AML-193 (cell line): ENCODE measurements at regions not wholly inside any gene's neighbourhood (a gene's known extent, or its start where the extent isn't known, plus 50 kb on each side); places are given as distances from the start of the nearest gene placed in this dataset.

Experiments
- DNase-seq, 2 experiments: peaks; one replicate each; lab custom pipeline; 2025; lab: John Stamatoyannopoulos, UW

DNA sequence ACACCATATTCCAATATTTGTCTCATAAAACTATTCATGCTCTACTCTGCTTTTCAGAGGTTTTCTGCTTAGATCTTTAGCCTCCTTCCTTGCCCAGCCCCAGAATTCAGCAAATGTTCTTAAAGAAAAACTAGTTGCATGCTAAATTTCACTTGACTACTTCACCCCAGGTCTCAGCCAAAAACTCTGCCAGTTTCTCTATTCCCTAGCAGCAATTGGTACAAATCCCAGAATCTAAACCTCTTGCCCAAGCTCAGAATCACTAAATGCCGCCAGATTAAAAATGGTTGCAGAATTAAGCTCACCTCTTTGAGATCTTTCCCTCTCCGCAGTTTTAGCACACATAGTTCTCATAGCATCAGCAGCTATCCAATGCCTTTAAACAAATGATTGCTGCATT, 331.2 kb upstream of the SMARCA2 start:
- DNase-seq, result no peak

DNA sequence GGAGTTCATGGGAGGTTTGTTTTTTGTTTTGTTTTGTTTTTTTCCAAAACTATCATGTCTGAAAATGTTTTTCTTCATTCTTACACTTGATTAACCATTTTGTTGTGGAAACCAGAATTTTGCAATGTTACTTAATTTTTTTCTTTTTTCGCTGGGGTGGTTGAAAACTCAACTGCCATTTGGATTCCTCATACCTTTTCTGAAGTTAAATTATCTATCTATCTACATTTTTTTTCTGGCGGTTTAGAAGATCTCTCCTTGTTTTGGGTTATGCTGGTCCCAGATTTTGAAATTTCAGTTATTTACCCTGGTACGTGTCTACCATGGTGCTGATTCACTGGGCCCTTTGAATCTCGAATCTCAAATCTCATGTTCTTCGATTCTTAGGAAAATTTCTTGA, 316.2 kb upstream of the SMARCA2 start:
- DNase-seq, result no peak

GRCh38 chr9:1701113-1701512, 314.0 kb upstream of the SMARCA2 start:
- DNase-seq, result no peak

GRCh38 chr9:1702701-1703100, 312.4 kb upstream of the SMARCA2 start:
- no peak for DNase-seq

GRCh38 chr9:1707291-1707690, 307.9 kb upstream of the SMARCA2 start:
- DNase-seq, result no peak

GRCh38 chr9:1708219-1708618, 306.9 kb upstream of the SMARCA2 start:
- DNase-seq, result no peak

GRCh38 chr9:1709347-1709746, 305.8 kb upstream of the SMARCA2 start:
- peak in 1 of 2 experiments; percentile 3 for DNase-seq

DNA sequence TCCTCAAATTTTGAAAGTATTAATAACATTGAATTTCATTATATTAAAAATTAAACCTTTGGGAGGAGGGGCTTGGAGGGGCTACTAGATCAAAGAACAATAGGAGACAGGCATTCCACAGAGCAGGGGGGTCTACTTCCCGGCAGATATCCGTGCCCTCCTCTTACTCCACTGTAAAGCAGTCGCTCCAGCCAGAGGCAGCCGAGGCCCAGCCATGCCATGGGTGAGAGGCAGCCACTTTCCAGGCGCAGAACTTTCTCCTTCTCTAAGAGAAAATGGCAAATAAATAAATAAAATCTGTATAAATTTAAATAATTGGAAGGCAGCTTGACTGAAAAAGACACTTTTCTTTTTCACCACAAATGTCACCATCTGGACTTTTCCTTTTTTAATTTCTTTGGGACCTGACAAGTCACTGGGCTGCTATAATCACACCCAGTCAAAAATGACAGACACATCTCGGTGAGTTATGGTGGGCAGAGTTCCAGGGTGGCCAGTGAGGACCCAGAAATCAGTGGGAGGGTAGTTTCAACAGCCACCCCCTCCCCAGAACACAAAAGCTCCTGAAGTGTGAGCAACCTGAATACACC, 302.2 kb upstream of the SMARCA2 start:
- DNase-seq, result no peak

- no peak for DNase-seq
Measured at GRCh38 chr9:1713841-1714240, 301.3 kb upstream of the SMARCA2 start.

DNA sequence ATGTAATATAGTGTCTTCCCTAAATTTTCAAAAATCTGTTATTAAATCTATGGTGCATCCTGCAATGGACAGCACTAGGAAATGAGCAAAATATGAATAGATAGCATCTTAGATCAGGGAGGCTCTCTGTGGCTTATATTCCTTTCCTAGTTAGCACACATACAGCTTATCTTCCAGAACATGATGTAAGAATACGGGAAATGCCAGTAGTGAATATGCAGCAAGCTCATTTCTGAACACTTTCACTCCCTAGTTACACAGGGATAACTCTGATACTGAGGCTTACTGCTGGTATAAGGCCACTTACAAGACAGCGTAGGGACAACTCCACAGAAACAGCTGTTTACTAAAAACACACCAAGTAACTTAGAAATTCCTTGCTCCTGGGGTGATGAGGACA, 297.3 kb upstream of the SMARCA2 start:
- DNase-seq, result no peak

DNA sequence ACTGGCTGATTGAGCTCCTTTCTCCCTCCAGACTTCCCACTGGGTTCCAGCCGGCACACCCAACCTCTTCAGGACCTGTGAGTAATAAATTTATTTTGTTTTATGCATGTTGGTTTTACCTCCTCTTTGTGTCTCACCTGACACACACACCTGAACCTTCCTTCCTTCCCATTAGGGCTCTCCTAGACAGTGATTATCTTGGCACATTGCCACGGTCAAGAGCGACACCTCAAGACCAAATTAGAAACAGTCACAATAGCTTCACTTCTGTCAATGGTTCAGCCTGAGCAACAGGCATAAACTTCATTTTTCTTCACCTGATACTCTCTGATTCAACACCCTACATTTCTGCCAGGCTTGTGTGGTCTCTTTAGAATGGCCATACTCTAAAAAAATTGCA, 296.3 kb upstream of the SMARCA2 start:
- no peak for DNase-seq

DNA sequence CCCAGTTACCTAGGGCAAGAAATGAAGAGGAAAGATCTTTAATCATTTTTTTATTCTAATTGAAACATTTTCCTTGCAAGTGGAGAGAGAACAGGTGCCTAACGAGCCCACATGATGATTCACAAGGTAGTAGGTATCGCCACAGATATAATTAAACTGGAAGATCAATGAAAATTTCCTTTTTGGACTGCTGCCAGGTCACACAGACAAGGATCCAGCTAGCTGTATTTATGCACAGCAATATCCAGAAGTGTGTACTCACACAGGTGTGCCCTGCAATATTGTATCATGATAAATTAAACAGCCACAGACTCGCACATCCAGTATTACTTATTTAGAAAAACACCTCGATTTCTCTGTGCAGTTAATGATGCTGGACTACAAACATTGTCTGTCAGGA, 294.0 kb upstream of the SMARCA2 start:
- no peak for DNase-seq

DNA sequence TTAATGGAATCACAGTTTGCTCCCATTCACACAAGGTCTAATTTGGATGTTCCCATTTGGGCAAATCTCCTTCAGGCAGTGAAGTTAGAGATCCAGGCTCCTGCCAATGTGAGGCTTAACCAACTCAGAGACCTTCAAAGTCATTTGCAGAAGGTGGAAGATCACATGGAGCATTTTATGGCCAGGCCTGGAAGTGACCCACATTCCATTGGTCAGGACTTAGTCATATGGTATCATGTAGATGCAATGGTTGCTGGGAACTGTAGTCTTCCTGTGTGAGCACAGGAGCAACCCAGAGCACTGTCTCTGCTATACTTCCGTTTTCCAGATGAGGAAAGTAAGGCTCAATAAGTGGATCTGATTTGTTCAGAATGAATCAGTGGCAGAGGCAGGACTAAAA, 292.7 kb upstream of the SMARCA2 start:
- no peak for DNase-seq

DNA sequence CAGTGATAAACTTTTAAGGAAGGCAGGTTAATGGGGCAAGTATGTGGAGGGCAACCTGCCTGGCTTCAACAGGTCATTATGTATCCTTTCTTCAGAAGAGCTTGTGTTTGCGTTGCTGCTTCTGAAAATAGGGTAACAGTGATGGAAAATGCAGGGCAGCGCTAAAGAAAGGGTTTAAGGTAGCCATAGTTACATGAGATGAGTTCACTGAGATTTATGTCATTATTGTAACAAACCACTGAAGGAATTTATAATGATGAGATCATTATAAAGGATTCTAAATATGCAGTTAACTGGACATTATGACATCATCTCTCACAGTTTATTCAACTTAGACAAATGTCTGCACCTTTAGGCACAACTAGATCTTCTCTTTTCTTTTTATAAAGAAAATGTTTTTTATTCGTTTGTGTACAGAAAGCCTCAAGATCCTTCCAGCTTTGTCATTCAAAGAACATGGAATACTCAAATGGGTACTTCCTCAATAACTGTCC, 291.6 kb upstream of the SMARCA2 start:
- no peak for DNase-seq

DNA sequence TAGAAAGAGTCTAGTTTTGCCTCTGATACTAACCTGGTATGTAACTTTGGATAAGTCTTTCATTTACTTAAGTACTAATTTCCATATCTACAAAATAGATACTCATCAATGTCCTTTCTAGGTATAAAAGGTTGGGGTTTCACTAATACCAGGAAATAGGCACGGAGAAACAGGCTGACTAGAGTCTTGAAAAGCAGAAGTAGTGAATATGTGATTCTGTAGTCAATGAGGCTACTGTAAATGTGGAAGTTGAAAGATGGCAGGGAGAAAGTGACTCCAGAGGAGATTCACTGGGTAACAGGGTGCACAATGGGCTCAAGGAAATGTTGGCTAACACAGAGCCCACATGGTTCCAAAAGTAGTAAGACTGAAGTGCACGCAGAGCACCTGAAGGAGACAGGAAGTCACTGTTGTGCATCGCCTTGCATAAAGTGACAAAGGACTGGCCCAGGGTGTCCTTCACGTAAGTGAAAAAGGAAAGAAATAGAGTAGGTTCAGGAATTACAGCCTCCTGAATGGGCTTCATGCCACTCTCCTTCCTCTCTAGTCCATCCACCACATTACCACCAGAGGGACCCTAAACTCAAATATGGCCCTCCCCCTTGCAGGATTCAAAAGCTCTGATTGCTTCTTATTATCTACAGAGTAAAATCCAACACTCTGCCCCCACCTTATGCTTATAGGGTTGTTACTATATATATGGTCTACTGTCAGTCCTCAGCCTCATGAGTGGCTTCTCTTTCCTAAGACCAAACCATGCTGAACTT, 288.0 kb upstream of the SMARCA2 start:
- DNase-seq, result no peak

- DNase-seq, result no peak
Measured at GRCh38 chr9:1729631-1730030, 285.5 kb upstream of the SMARCA2 start.

- no peak for DNase-seq
Measured at GRCh38 chr9:1732670-1733069, 282.5 kb upstream of the SMARCA2 start.

GRCh38 chr9:1738511-1739100, 276.5 kb upstream of the SMARCA2 start:
- no peak for DNase-seq

GRCh38 chr9:1743121-1743960, 271.8 kb upstream of the SMARCA2 start:
- DNase-seq, result no peak

GRCh38 chr9:1745980-1746379, 269.2 kb upstream of the SMARCA2 start:
- DNase-seq, result no peak

GRCh38 chr9:1747417-1747967, 267.7 kb upstream of the SMARCA2 start:
- no peak for DNase-seq

DNA sequence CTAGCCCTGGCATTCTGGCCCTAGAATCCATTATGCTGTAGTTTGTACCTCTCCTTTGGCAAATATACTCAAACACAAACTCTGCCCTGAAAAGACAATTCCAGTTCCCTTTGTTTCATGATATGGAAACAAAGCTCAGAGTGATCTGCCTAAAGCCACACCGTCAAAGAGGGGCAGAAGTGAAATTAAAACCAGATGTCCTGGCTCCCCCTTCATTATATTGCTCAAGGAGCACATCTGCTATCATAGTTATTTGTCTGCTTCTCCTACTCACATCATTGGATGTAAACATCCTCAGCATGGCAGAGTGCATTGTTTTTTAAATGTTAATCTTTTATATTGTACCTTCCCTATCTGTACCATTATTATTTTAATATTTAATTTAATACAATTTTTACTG, 266.7 kb upstream of the SMARCA2 start:
- no peak for DNase-seq
